ENCODE measurements at regions not wholly inside any gene's neighbourhood (a gene's known extent, or its start where the extent isn't known, plus 50 kb on each side); places are given as distances from the start of the nearest gene placed in this dataset.
"Not testable (repeated sequence)": the region's sequence is repeated elsewhere in the genome, so short reads cannot be mapped to it uniquely, and the experiment has no call there.

GRCh38 chr1:105000793-105001192, 1251.1 kb downstream of the AMY1C start:
- DNase-seq, result no peak

GRCh38 chr1:105004515-105004914, 1254.8 kb downstream of the AMY1C start:
- no peak for DNase-seq

- DNase-seq, result no peak
Measured at GRCh38 chr1:105005594-105006195, 1256.0 kb downstream of the AMY1C start.

- DNase-seq, result no peak
Measured at GRCh38 chr1:105017587-105017986, 1267.9 kb downstream of the AMY1C start.

- DNase-seq, result no peak
Measured at GRCh38 chr1:105023719-105024118, 1274.0 kb downstream of the AMY1C start.

- no peak for DNase-seq
Measured at GRCh38 chr1:105027838-105028471, 1278.3 kb downstream of the AMY1C start.

GRCh38 chr1:105072446-105072845, 1322.7 kb downstream of the AMY1C start:
- no peak for DNase-seq

- DNase-seq, result no peak
Measured at GRCh38 chr1:105072850-105073249, 1323.2 kb downstream of the AMY1C start.

GRCh38 chr1:105073660-105074059, 1324.0 kb downstream of the AMY1C start:
- DNase-seq, result no peak

GRCh38 chr1:105083611-105084010, 1333.9 kb downstream of the AMY1C start:
- no peak for DNase-seq

GRCh38 chr1:105087506-105087905, 1337.8 kb downstream of the AMY1C start:
- no peak for DNase-seq

GRCh38 chr1:105088166-105088565, 1338.5 kb downstream of the AMY1C start:
- no peak for DNase-seq

GRCh38 chr1:105093893-105094292, 1344.2 kb downstream of the AMY1C start:
- not testable (repeated sequence) for DNase-seq

GRCh38 chr1:105100102-105100501, 1350.4 kb downstream of the AMY1C start:
- no peak for DNase-seq

GRCh38 chr1:105101261-105101660, 1351.6 kb downstream of the AMY1C start:
- no peak for DNase-seq

GRCh38 chr1:105102371-105102770, 1352.7 kb downstream of the AMY1C start:
- DNase-seq, result no peak

GRCh38 chr1:105122041-105122440, 1372.3 kb downstream of the AMY1C start:
- DNase-seq, result no peak

GRCh38 chr1:105137543-105138457, 1388.1 kb downstream of the AMY1C start:
- peak; percentile 13 for DNase-seq

GRCh38 chr1:105138458-105138893, 1388.8 kb downstream of the AMY1C start:
- DNase-seq, result peak; percentile 19

GRCh38 chr1:105172788-105173187, 1423.1 kb downstream of the AMY1C start:
- DNase-seq, result peak; percentile 69

- DNase-seq, result no peak
Measured at GRCh38 chr1:105180789-105181188, 1431.1 kb downstream of the AMY1C start.

GRCh38 chr1:105204836-105205371, 1455.2 kb downstream of the AMY1C start:
- no peak for DNase-seq

GRCh38 chr1:105208581-105208980, 1458.9 kb downstream of the AMY1C start:
- DNase-seq, result no peak
